Endothelial cell of umbilical vein (primary cell): ENCODE measurements at regions not wholly inside any gene's neighbourhood (a gene's known extent, or its start where the extent isn't known, plus 50 kb on each side); places are given as distances from the start of the nearest gene placed in this dataset.

Experiments
- BruUV-seq: library from RNA; stranded (reverse); fragments of 400-500 nt; replicated peaks from 2 replicates; lab custom pipeline; 2021; lab: Mats Ljungman, UMichigan
- CTCF ChIA-PET: fragments of 300-600, 350-600 bp; sonication (Branson Sonifier 250); formaldehyde crosslinking; loops from one replicate; lab custom pipeline; 2021; ENCODE audit warnings: antibody characterized with exemption, inconsistent platforms; lab: Charles Lee
- POLR2A ChIA-PET: fragments of 300-600, 350-600 bp; sonication (Branson Sonifier 250); formaldehyde crosslinking; loops from one replicate; lab custom pipeline; 2021; ENCODE audit warnings: antibody characterized with exemption, inconsistent platforms; lab: Charles Lee
- DNase-seq: peaks from one replicate; pipeline ENCODE4 v3.0.0-alpha.2; 2011; ENCODE audit warnings: low read depth, low spot score
- FAIRE-seq: peaks from 2 replicates; lab custom pipeline; 2011; peaks lifted over from hg19 to GRCh38; lab: Jason Lieb, UNC
- H2AFZ ChIP-seq: 2 replicates; pipeline ENCODE4 v1.6.0; 2012; ENCODE audit warnings: low read depth, low read length, control low read depth, inconsistent platforms
- H3K27ac ChIP-seq: 2 replicates; pipeline ENCODE4 v1.5.1; 2011; ENCODE audit warnings: low read depth, mild to moderate bottlenecking, control low read depth, low read length, moderate library complexity; ENCODE audit not compliant: insufficient read depth
- H3K27me3 ChIP-seq, 2 experiments: 2 replicates each; pipeline versions ENCODE4 v1.6.0 to v1.6.1; 2011; ENCODE audit warnings: low read length in 2 of 2, mixed read lengths in 1 of 2; ENCODE audit not compliant: control insufficient read depth in 2 of 2, insufficient read depth in 2 of 2
- H3K36me3 ChIP-seq, 2 experiments: 2 replicates in 1 of 2; 3 replicates in 1 of 2; pipeline ENCODE4 v1.5.1; 2011; ENCODE audit warnings: low read length in 2 of 2, mild to moderate bottlenecking in 1 of 2, moderate library complexity in 1 of 2; ENCODE audit not compliant: control insufficient read depth in 2 of 2, insufficient read depth in 2 of 2; ENCODE audit errors: extremely low read depth in 1 of 2
- H3K4me1 ChIP-seq: 3 replicates; pipeline ENCODE4 v1.5.1; 2011; ENCODE audit warnings: mild to moderate bottlenecking, low read length; ENCODE audit not compliant: control insufficient read depth, insufficient read depth; ENCODE audit errors: extremely low read depth
- H3K4me2 ChIP-seq: 2 replicates; pipeline ENCODE4 v1.6.1; 2011; ENCODE audit warnings: low read length, control low read depth, mixed read lengths; ENCODE audit not compliant: insufficient read depth
- H3K4me3 ChIP-seq, 3 experiments: fragments of 200-600 bp in 1 of 3; sonication (generic), shearing (Covaris generic) in 1 of 3; replicated peaks in 1 of 3; 2 replicates each; pipeline ENCODE4 v1.5.1; 2011 to 2016; ENCODE audit warnings: control low read depth in 3 of 3, low read length in 3 of 3, mild to moderate bottlenecking in 2 of 3, inconsistent platforms in 1 of 3, low read depth in 1 of 3, moderate library complexity in 1 of 3; ENCODE audit not compliant: insufficient read depth in 1 of 3
- H3K79me2 ChIP-seq: 2 replicates; pipeline ENCODE4 v1.6.0; 2012; ENCODE audit warnings: low read length, inconsistent platforms; ENCODE audit not compliant: control insufficient read depth, insufficient read depth
- H3K9ac ChIP-seq: replicated peaks from 2 replicates; pipeline ENCODE3; 2011; ENCODE audit warnings: low read length, control low read depth; ENCODE audit not compliant: insufficient read depth; ENCODE audit errors: extremely low read depth
- H3K9me1 ChIP-seq: replicated peaks from 3 replicates; pipeline ENCODE4 v1.6.0; 2011; ENCODE audit warnings: mild to moderate bottlenecking, low read length; ENCODE audit not compliant: control insufficient read depth, insufficient read depth; ENCODE audit errors: extremely low read depth
- H3K9me3 ChIP-seq: replicated peaks from 2 replicates; pipeline ENCODE4 v1.5.1; 2012; ENCODE audit warnings: low read length, inconsistent platforms; ENCODE audit not compliant: control insufficient read depth, insufficient read depth
- H4K20me1 ChIP-seq: replicated peaks from 2 replicates; pipeline ENCODE3; 2011; ENCODE audit warnings: mild to moderate bottlenecking, low read length; ENCODE audit not compliant: control insufficient read depth, insufficient read depth; ENCODE audit errors: extremely low read depth
- GATA2 ChIP-seq: IDR thresholded peaks from 2 replicates; pipeline ENCODE4 v1.7.0; 2011; ENCODE audit warnings: low read depth, mild to moderate bottlenecking, moderate library complexity, mixed read lengths, low read length; ENCODE audit not compliant: insufficient read length, insufficient read depth
- POLR2A ChIP-seq: IDR thresholded peaks from 2 replicates; pipeline ENCODE4 v1.6.1; 2012; ENCODE audit warnings: low read depth, mild to moderate bottlenecking, control low read depth, low read length
- dilution Hi-C: fragments of 300-500 bp; cut with MboI; formaldehyde crosslinking; loops from one replicate; pipeline ENCODE4 v1.15.0; 2019; ENCODE audit warnings: low sequenced_read_pairs; ENCODE audit not compliant: extremely low pct_ligation_motif_present
- intact Hi-C: fragments of 100-400 bp; cut with micrococcal nuclease; formaldehyde crosslinking; loops from one replicate; pipeline ENCODE4 v1.10.0; 2022

- no peak for FAIRE-seq
- no peaks in the 10 kb centered on the region for H3K9me1 ChIP-seq
- no peak for DNase-seq
- ChIA-PET CTCF (no interaction called here), POLR2A (no interaction called here)
- H3K4me2 ChIP-seq = no peak overlapping the region
- BruUV-seq = no TSS peak
- intact Hi-C loops = no loop called here
- H4K20me1 ChIP-seq = no peaks in the 10 kb centered on the region
- H3K9ac ChIP-seq = no peak overlapping the region
- no peaks in the 10 kb centered on the region for H3K27me3 ChIP-seq
- no peaks in the 10 kb centered on the region for H3K36me3 ChIP-seq
- no peaks in the 10 kb centered on the region for H3K4me1 ChIP-seq
- no peaks in the 10 kb centered on the region for H3K9me3 ChIP-seq
- no peak overlapping the region for H3K27ac ChIP-seq
- H2AFZ ChIP-seq = no peak overlapping the region
- no peak for TF ChIP-seq GATA2
- dilution Hi-C loops = no loop called here
- H3K79me2 ChIP-seq = no peaks in the 10 kb centered on the region
- H3K4me3 ChIP-seq = no peak overlapping the region
Observed at GRCh38 chrY:7687086-7687485, 775.5 kb upstream of the AMELY start.

- intact Hi-C loops = no loop called here
- Histone ChIP-seq H3K36me3 (no peaks in the 10 kb centered on the region), H3K4me2 (no peak overlapping the region), H2AFZ (no peak overlapping the region), H3K9me3 (no peaks in the 10 kb centered on the region), H3K4me1 (no peaks in the 10 kb centered on the region), H3K27me3 (no peaks in the 10 kb centered on the region), H3K9me1 (no peaks in the 10 kb centered on the region), H3K27ac (no peak overlapping the region), H4K20me1 (no peaks in the 10 kb centered on the region), H3K79me2 (no peaks in the 10 kb centered on the region), H3K4me3 (no peak overlapping the region), H3K9ac (no peak overlapping the region)
- DNase-seq (no peak), FAIRE-seq (peak; percentile 47)
- CTCF ChIA-PET = no interaction called here
- no peak for TF ChIP-seq POLR2A
- POLR2A ChIA-PET = no interaction called here
- dilution Hi-C loops = no loop called here
- no TSS peak for BruUV-seq
Observed at GRCh38 chrY:7684546-7684945, 773.0 kb upstream of the AMELY start.
